ENCODE measurements at regions not wholly inside any gene's neighbourhood (a gene's known extent, or its start where the extent isn't known, plus 50 kb on each side); places are given as distances from the start of the nearest gene placed in this dataset.

DNA sequence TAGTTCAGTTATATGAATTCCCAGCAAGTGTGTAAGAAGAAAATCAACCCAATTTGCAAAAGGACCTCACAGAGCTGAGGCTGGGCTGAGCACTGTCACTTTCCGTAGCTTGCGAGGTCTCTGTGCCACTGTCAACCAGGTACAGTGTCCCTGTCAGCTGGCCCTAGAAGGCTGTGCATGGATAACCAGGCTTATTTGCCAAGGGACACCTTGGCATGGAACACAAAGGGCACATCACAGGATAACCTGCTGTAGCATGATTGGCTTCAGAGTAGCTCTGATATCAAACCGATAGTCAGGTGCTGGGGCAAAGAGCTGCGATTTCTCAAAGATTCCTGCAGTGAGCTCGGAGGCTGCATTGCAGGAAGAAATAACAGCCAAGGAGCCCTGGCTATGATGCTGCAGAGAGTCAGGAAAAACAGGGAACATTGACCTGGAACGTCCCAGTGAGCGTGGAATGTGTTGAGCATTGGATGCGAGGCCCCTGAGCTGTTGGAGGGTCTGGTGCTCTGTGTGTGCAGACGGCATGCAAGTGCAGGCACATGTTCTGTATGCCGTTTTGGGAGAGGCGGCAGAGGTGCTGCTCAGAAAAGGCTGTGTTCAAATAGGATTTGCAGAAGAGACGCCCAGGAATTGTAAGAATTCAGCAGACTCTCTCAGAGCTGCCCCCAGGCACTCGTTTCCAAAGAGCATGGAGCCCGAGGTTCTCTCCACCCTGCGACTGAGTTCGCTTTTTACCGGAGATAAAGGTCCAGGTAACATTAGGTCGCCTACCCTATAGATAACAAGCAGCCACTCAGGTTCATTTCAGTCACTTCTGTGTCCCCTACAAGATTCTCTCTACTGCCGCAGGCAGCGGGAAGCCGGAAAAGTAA, 213.5 kb upstream of the IRS2 start:
- Histone ChIP-seq H2BK120ac (ENCODE audit: low read depth, low read length, poor library complexity, severe bottlenecking) (no peak overlapping the region), H4K5ac (ENCODE audit: insufficient read length, low read depth, low read length) (no peak overlapping the region), H3K79me2 (ENCODE audit: insufficient read depth, low read length) (no peaks in the 10 kb centered on the region), H2BK12ac (ENCODE audit: insufficient read length, low read depth, low read length) (no peak overlapping the region), H2BK15ac (ENCODE audit: low read depth, low read length) (no peak overlapping the region), H3K18ac (ENCODE audit: insufficient read length, low read depth, low read length) (no peak overlapping the region), H3K56ac (ENCODE audit: insufficient read length, low read depth, low read length) (no peak overlapping the region), H3K27ac (ENCODE audit: insufficient read length, low read depth, low read length) (no peak overlapping the region), H3K23ac (ENCODE audit: insufficient read length, low read depth, low read length) (no peak overlapping the region), H4K8ac (replicated peaks; ENCODE audit: insufficient read length, low read depth, low read length) (no peak overlapping the region), H2BK5ac (ENCODE audit: insufficient read length, low read length) (no peak overlapping the region), H4K91ac (ENCODE audit: insufficient read length, low read depth, low read length) (no peak overlapping the region), H3K27me3 (ENCODE audit: insufficient read depth, low read length) (no peaks in the 10 kb centered on the region), H3K14ac (ENCODE audit: insufficient read depth, low read length) (no peak overlapping the region; the same call in 1 of the 2 replicates), H2BK20ac (ENCODE audit: low read depth, low read length, poor library complexity, severe bottlenecking) (no peak overlapping the region), H4K20me1 (ENCODE audit: control insufficient read depth, insufficient read depth, insufficient read length) (no peaks in the 10 kb centered on the region), H2AK5ac (ENCODE audit: insufficient read length, low read length) (no peak overlapping the region), H3K9ac (ENCODE audit: extremely low read depth, insufficient read length, low read length) (no peak overlapping the region), H3K79me1 (ENCODE audit: insufficient read depth, low read depth, low read length, poor library complexity, severe bottlenecking) (no peaks in the 10 kb centered on the region), H3K23me2 (ENCODE audit: insufficient read length, low read depth, low read length, poor library complexity, severe bottlenecking) (no peaks in the 10 kb centered on the region), H3K4me1 (ENCODE audit: insufficient read depth, low read length) (no peaks in the 10 kb centered on the region), H3K4me2 (ENCODE audit: insufficient read depth, insufficient read length, low read length) (no peak overlapping the region), H3K9me3 (ENCODE audit: control insufficient read depth, low read depth, low read length) (no peaks in the 10 kb centered on the region), H3K4ac (ENCODE audit: low read depth, low read length) (no peak overlapping the region), H2AFZ (ENCODE audit: low read length) (no peak overlapping the region), H3T11ph (ENCODE audit: low read length) (no peak overlapping the region)
- peak overlapping the region in 1 of 3 experiments; percentile 56; a peak in 1 of 7 replicates for H3K27ac Mint-ChIP-seq
- peaks cover 4% of the 10 kb centered on the region for H3K27me3 Mint-ChIP-seq (ENCODE audit: low read depth)
- no peak for DNase-seq
- H3K4me1 Mint-ChIP-seq: no peaks in the 10 kb centered on the region
- peaks cover 3 to 7% of the 10 kb centered on the region in 2 experiments; a peak in 4 of 5 replicates for H3K9me3 Mint-ChIP-seq
- no CpG with 5 or more reads among the region's 21 CpGs for WGBS (ENCODE audit: extremely low coverage, insufficient read length, low lambda C conversion rate)
- TF ChIP-seq CTCF (conservative IDR thresholded peaks at IDR 0.05): no peak
- no peak overlapping the region for H3K4me3 Mint-ChIP-seq
- no peaks in the 10 kb centered on the region; a peak in 2 of 7 replicates for H3K36me3 Mint-ChIP-seq (ENCODE audit: insufficient read depth in 1 of 3, low read depth in 3 of 3)
